ENCODE measurements at regions not wholly inside any gene's neighbourhood (a gene's known extent, or its start where the extent isn't known, plus 50 kb on each side); places are given as distances from the start of the nearest gene placed in this dataset.
A peak's percentile ranks its signal among the peaks of the same experiment; 100 is the strongest.

- no peak overlapping the region for H3K4me3 ChIP-seq
- no peak overlapping the region for H3K27ac ChIP-seq (ENCODE audit: low read depth)
- peaks cover 14% of the 10 kb centered on the region for H3K9me3 Mint-ChIP-seq
- peaks cover 14% of the 10 kb centered on the region for H3K27me3 Mint-ChIP-seq (ENCODE audit: insufficient read depth, low read depth, poor library complexity)
- H3K4me1 ChIP-seq (ENCODE audit: insufficient read depth) = no peaks in the 10 kb centered on the region
- H3F3A ChIP-seq (replicated peaks; ENCODE audit: low read depth) = no peaks in the 10 kb centered on the region
- no peak for DNase-seq (ENCODE audit: low spot score)
- ATAC-seq = peak; percentile 43; the same call in 2 of the 3 replicates
- peak overlapping the region; percentile 41; the same call in 1 of the 2 replicates for H3K27ac Mint-ChIP-seq
- H3K27me3 ChIP-seq (ENCODE audit: insufficient read depth) = no peaks in the 10 kb centered on the region
- peaks cover 4% of the 10 kb centered on the region; the same call in 1 of the 3 replicates for H3K36me3 Mint-ChIP-seq (ENCODE audit: low read depth)
- no peaks in the 10 kb centered on the region for H4K20me1 ChIP-seq (replicated peaks; ENCODE audit: insufficient read depth)
- no peaks in the 10 kb centered on the region for H3K79me2 ChIP-seq (replicated peaks; ENCODE audit: insufficient read depth)
- TF ChIP-seq JUNB (IDR thresholded peaks at IDR 0.05; ENCODE audit: unreplicated experiment) = no peak
- no peak for TF ChIP-seq ETS1 (IDR thresholded peaks at IDR 0.05)
- H3K36me3 ChIP-seq (ENCODE audit: insufficient read depth) = no peaks in the 10 kb centered on the region
- H3K9me2 ChIP-seq (ENCODE audit: insufficient read depth) = no peaks in the 10 kb centered on the region
- H3K4me3 Mint-ChIP-seq = no peak overlapping the region
- no peak overlapping the region for H3K4me2 ChIP-seq
- H2AFZ ChIP-seq = no peak overlapping the region
- H3K4me1 Mint-ChIP-seq = peaks cover 25% of the 10 kb centered on the region
Measured at GRCh38 chr1:4965346-4966075, 311.1 kb downstream of the AJAP1 start.

DNA sequence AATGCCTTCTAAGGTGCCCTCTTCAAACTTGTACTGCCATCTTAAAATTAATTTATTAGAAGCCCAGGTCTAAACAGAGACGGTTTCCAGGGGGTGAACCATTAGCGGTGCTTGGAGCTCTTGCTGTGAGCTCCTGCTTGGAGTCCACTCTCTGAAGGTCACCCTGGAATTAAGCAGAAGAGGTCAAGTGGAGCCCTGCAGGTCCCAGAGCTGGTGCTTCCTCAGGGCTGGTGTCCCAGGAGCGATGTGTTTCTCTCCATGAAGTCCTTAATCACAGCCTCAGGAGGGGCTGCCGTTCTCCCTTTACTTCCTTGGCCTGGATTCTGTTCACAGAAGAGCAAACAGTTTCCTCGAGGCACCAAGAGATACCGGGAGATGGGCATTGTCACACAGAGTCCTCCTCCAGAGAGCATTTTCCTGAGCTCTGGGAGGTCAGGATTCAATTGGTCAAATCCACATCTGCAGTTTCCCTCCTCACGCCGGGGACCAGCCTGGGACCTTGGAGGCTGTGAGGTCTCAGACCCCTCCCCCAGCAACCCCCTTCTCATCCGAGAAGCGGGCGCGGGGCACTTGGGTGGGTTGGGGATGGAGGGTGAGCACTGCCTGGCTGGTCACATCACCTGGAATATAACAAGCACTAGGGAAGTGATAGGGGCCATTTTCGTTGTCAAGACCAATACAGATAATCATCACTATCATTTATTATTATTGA, 310.4 kb downstream of the AJAP1 start:
- Mint-ChIP-seq H3K36me3 (ENCODE audit: low read depth) (peaks cover 4% of the 10 kb centered on the region; the same call in 1 of the 3 replicates), H3K27ac (no peak overlapping the region), H3K9me3 (peaks cover 14% of the 10 kb centered on the region), H3K4me3 (no peak overlapping the region), H3K27me3 (ENCODE audit: insufficient read depth, low read depth, poor library complexity) (peaks cover 14% of the 10 kb centered on the region), H3K4me1 (peaks cover 25% of the 10 kb centered on the region)
- no peak overlapping the region for H2AFZ ChIP-seq
- H3K27ac ChIP-seq (ENCODE audit: low read depth) = no peak overlapping the region
- no peaks in the 10 kb centered on the region for H4K20me1 ChIP-seq (replicated peaks; ENCODE audit: insufficient read depth)
- H3K4me3 ChIP-seq = no peak overlapping the region
- DNase-seq (ENCODE audit: low spot score) (no peak), ATAC-seq (no peak)
- no peaks in the 10 kb centered on the region for H3K36me3 ChIP-seq (ENCODE audit: insufficient read depth)
- no peaks in the 10 kb centered on the region for H3K4me1 ChIP-seq (ENCODE audit: insufficient read depth)
- no peak overlapping the region for H3K4me2 ChIP-seq
- no peaks in the 10 kb centered on the region for H3F3A ChIP-seq (replicated peaks; ENCODE audit: low read depth)
- H3K9me2 ChIP-seq (ENCODE audit: insufficient read depth) = no peaks in the 10 kb centered on the region
- H3K79me2 ChIP-seq (replicated peaks; ENCODE audit: insufficient read depth) = no peaks in the 10 kb centered on the region
- no peaks in the 10 kb centered on the region for H3K27me3 ChIP-seq (ENCODE audit: insufficient read depth)
- TF ChIP-seq ZNF114 (CRISPR knock-in tag; IDR thresholded peaks at IDR 0.05) (no peak), CREB1 (CRISPR knock-in tag; IDR thresholded peaks at IDR 0.05; ENCODE audit: low read depth) (no peak), JUNB (IDR thresholded peaks at IDR 0.05; ENCODE audit: unreplicated experiment) (no peak), ZNF331 (CRISPR knock-in tag; IDR thresholded peaks at IDR 0.05; ENCODE audit: low read depth) (no peak), EZH2 (IDR thresholded peaks at IDR 0.05; ENCODE audit: low read depth, unreplicated experiment) (no peak), STAT1 (IDR thresholded peaks at IDR 0.05; ENCODE audit: unreplicated experiment) (no peak), CTCF (conservative IDR thresholded peaks at IDR 0.05; ENCODE audit: low read depth in 2 of 2) (no peak), ZNF462 (CRISPR knock-in tag; IDR thresholded peaks at IDR 0.05) (no peak), NANOG (IDR thresholded peaks at IDR 0.05; ENCODE audit: borderline replicate concordance) (no peak)
